NAMALWA (cell line): ENCODE measurements at regions not wholly inside any gene's neighbourhood (a gene's known extent, or its start where the extent isn't known, plus 50 kb on each side); places are given as distances from the start of the nearest gene placed in this dataset.

Experiments used
- DNase-seq: peaks from one replicate; pipeline ENCODE4 v3.0.0-alpha.2; 2015; ENCODE audit warnings: low spot score

DNA sequence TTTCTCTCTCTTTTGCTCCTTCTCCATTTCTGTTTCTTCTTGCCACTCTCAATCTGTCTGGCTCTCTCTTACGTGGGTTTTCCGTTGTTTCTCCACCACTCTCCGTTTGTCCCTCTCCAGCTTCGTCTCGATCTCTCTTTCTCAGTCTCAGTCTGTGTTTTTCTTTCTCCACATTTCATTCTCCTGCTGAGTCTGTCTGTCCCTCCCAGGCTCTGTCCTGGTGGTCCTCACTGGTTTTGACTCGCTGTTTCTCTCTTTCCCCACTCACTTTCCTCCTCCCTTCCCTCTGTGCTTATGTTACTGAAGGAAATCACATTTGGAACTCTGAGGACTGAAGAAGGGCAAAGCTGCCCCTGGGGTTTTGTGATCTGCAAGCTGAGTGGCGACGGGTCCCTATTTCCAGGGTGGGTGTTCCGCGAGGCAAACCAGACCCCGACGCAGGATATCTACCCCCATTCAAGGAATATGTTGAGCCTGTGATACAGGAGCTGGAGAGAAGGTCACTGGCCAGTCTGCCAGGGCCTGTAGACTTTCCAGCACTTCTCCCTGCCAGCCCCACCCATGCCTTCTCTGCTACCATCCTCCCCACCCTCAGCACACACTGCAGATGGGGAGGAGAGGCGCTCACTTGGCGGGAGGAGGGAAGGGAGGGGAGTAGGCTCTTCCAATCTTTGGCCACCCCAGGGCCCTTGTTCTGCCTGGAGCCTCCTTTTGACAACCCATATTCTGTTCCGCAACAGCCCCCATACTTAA, 102.7 kb upstream of the MAP1LC3B2 start:
- DNase-seq: no peak

DNA sequence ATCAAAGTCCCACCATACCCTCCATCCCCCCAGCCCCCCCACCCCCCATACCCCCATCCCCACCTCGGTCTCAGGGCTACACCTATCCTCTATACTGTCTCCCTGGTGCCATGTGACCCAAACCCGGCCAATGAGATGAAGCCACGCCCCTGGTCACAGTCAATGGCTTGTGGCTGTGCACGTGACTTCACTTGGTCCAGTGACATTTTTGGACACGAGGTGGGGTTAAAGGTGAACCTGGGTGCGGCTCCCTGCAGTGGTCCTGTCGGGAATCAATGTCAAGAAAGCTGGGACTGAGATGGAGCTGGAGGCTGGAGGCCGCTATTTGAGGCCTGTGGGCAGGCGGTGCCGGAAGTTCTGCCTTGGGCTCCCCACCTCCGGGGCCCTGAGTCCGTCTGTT, 100.7 kb upstream of the MAP1LC3B2 start:
- DNase-seq: no peak

GRCh38 chr12:116459011-116459875, 99.9 kb upstream of the MAP1LC3B2 start:
- DNase-seq: no peak

GRCh38 chr12:116459916-116460663, 99.1 kb upstream of the MAP1LC3B2 start:
- no peak for DNase-seq

- DNase-seq: no peak
Observed at GRCh38 chr12:116461060-116461459, 98.1 kb upstream of the MAP1LC3B2 start.

DNA sequence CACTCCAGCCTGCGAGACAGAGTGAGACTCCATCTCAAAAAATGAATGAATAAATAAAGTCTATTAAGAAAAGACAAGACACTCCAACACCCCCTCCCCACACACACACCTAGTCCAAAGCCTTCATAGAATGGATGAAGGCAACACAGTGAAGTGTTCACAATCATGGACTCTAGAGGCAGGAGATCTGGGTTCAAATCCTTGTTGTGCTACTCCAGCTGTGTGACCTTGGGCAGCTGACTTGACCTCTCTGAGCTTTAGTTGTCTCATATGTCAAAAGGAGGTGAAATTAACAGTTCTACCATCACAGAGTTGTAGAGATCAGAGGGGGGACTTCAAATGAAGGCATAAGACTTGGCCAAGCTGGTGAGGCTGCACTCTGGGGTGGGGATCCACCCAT, 95.8 kb upstream of the MAP1LC3B2 start:
- DNase-seq: no peak

- DNase-seq: no peak
Observed at GRCh38 chr12:116465407-116465806, 93.8 kb upstream of the MAP1LC3B2 start.

DNA sequence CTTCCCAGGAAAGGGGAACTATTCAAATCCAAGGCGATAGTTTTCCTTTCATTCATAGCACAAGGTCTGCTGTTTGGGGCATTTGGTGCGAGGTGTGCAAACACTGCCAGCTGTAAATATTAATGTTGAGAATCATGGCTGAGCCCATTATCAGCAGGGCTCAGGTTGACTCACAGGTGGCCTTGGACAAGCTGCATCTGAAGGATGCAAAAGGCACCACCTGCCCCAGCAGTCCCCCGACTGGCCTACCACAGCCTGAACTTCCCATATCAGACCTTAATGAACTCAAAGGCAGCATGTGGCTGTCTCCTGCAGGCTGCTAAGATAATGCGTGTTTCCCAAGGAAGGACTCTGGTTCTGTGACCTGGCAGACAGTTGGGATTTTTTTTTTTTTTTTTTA, 93.3 kb upstream of the MAP1LC3B2 start:
- no peak for DNase-seq

DNA sequence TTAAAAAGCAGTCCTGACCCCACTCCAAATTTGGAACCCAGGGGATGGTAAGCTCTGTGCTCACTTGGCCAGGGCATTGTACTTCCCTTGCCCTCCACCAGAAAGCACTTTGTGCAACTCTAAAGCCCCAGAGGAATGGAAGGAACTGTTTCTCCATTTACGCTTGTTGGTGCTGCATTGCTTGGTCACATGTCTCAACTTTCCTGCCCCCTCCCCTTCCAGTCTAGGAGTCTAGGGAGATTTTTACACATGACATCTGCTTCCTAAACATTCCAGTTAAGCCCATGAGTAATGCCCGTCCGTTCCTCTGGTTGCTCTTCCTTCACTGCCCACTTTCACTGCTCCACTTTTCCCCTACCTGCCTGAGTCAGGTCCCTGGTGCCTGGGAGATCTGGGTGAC, 92.6 kb upstream of the MAP1LC3B2 start:
- DNase-seq: no peak

DNA sequence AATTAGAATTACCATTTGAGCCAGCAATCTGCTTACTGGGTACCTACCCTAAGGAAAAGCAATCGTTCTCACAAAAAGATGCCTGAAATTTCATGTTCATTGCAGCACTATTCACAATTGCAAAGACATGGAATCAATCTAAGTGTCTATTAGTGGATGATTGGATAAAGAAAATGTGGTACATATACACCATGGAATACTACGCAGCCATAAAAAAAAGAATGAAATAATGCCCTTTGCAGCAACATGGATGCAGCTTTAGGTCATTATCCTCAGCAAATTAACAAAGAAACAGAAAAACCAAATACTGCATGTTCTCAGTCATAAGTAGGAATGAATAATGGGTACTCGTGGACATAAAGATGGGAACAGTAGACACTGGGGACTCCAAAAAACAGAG, 89.8 kb upstream of the MAP1LC3B2 start:
- no peak for DNase-seq

DNA sequence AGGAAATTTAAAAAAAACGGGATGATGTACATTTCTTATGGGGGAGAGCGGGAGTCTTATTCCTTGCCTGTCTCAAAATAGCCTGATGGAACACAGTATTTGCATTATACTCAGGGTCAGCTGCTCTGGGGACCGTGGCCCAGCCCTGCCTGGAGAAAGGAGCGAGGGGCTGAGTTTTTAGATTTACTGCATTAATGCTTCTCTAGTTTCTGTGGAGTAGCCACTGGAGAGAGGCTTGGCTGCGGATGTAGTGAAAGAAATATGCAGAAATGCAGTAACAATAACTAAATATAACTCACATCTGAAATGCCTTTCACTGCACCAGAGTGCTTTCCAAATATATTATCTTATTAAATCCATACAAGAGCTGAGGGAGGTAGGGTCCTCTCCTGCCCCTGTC, 87.6 kb upstream of the MAP1LC3B2 start:
- DNase-seq: no peak

- no peak for DNase-seq
Observed at GRCh38 chr12:116472193-116472592, 87.0 kb upstream of the MAP1LC3B2 start.

GRCh38 chr12:116473416-116473815, 85.8 kb upstream of the MAP1LC3B2 start:
- DNase-seq: no peak

DNA sequence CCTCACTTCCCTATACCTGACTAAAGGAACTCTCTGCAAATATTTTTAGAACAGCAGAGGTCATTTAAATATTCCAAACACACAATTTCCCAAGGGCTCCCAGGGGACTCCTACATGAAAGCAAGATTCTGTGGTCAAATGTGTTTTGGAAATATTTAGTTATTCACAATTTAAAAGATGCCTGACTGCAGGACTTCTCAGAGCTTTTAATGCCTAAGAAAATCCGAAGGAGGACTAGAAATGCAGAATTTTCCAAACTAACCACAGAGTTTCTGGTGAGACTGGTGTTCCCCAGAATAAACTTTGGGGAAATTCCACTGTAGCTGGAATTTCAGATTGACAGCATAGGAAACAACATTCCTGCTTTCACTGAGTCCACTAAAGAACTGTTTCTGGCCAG, 84.8 kb upstream of the MAP1LC3B2 start:
- DNase-seq: no peak

- DNase-seq: no peak
Observed at GRCh38 chr12:116474899-116475298, 84.3 kb upstream of the MAP1LC3B2 start.

DNA sequence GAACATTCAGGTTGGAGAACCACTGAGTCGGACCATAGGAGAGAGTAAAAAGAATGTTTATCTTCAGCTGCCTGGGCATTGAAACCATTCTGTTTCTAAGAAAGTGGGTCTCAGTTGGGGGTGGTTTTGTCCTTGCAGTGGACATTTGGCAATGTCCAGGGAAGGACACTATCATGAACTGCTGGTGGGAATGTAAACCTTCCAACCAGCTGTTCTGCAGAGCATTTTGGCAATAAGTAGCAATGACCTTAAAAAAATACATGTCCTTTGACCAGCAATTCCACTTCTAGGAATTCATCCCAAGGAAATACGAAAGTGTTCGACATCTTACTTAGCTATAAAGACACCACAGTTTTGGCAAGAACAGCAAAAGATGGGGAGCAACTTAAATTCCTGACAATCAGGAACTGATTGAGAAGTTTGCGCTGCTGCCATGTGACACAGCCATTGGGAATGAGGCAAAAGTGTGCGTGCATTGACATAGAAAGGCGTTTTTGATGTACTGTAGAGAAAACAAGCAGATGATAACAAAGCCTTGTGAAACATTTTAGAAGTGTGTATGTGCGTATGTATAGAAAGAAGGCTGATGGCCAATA, 82.9 kb upstream of the MAP1LC3B2 start:
- no peak for DNase-seq

DNA sequence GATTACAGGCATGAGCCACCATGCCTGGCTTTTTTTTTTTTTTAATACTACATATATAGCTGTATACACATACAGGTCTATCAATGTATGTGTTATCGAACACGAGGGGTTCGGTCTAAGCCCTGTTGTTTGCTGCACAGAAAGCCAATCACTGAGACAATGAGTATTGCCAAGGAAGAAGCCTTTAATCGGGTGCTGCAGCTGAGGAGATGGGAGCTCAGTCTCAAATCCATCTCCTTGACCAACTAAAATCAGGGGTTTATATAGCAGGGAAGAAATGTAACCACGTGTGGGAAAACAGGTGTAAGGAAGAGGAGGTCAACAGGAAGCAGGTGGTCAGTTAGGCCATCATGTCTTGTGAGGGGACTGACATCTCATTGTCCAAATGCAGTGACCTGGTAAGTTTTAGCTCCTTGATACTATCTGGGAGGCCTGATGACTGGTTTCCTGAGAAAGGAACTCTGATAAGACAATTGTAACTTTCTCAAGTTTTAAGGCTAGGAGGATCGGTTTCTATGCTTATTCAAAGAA, 80.9 kb upstream of the MAP1LC3B2 start:
- DNase-seq: no peak

GRCh38 chr12:116480210-116480810, 78.9 kb upstream of the MAP1LC3B2 start:
- DNase-seq: no peak

- no peak for DNase-seq
Observed at GRCh38 chr12:116481726-116482125, 77.5 kb upstream of the MAP1LC3B2 start.

- DNase-seq: no peak
Observed at GRCh38 chr12:116482179-116482578, 77.0 kb upstream of the MAP1LC3B2 start.

- no peak for DNase-seq
Observed at GRCh38 chr12:116482859-116483258, 76.3 kb upstream of the MAP1LC3B2 start.
